ENCODE measurements at regions not wholly inside any gene's neighbourhood (a gene's known extent, or its start where the extent isn't known, plus 50 kb on each side); places are given as distances from the start of the nearest gene placed in this dataset.

DNA sequence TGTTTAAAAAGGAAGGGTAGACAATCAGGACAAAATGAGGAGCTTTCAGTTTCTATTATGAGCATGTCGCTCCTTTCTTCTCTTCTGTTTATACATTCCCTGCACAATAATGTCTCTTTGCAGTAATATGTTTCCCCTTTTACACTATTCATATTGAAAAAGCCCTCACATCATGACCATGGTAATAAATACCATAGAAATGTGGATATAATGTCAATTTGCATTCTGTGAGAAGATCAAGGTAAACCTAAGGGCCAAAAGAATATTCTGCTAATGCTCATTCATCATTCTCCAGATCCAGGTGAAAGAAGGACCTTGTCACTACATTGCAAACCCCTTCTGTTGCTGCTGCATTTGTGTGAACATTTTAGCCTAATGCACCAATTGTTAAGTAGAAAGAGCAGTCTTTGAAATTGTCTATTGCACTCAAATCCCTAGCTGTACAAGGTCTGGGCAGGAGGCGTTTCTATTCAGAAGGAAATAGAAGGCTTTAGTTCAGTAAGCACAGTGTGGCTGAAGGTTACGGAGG, 117.6 kb upstream of the SOX21 start:
- Histone ChIP-seq H3K4me2 (ENCODE audit: low read depth, low read length) (no peak overlapping the region), H4K20me1 (ENCODE audit: insufficient read depth, low read length) (no peaks in the 10 kb centered on the region), H3K9ac (ENCODE audit: low read depth, low read length) (no peak overlapping the region), H3K9me3 (ENCODE audit: control insufficient read depth, insufficient read depth, low read length) (no peaks in the 10 kb centered on the region), H3K18ac (ENCODE audit: low read depth, low read length) (no peak overlapping the region), H3K4me3 (ENCODE audit: insufficient read depth, low read depth, low read length) (no peak overlapping the region), H3K36me3 (ENCODE audit: control insufficient read depth, insufficient read depth, low read length) (no peaks in the 10 kb centered on the region), H3K9me1 (ENCODE audit: insufficient read depth, low read length) (no peaks in the 10 kb centered on the region), H3K56ac (ENCODE audit: extremely low read depth, insufficient read depth, low read length) (no peak overlapping the region), H3K14ac (replicated peaks; ENCODE audit: low read depth, low read length) (no peak overlapping the region), H2AFZ (replicated peaks; ENCODE audit: low read length, poor library complexity) (no peak overlapping the region), H2BK5ac (ENCODE audit: low read depth, low read length, poor library complexity, severe bottlenecking) (no peak overlapping the region), H2AK9ac (replicated peaks; ENCODE audit: low read depth, low read length, poor library complexity) (no peak overlapping the region), H2BK20ac (ENCODE audit: low read depth, low read length) (no peak overlapping the region), H4K91ac (ENCODE audit: insufficient read depth, low read depth, low read length) (no peak overlapping the region), H2BK15ac (ENCODE audit: low read depth, low read length) (no peak overlapping the region), H4K8ac (ENCODE audit: low read depth in 2 of 2, low read length in 2 of 2) (no peak overlapping the region), H3K27me3 (ENCODE audit: control insufficient read depth, insufficient read depth, low read length) (peaks cover 5% of the 10 kb centered on the region), H3K79me1 (ENCODE audit: low read depth in 1 of 2, low read length in 2 of 2) (no peaks in the 10 kb centered on the region), H4K5ac (ENCODE audit: low read depth, low read length) (no peak overlapping the region), H2BK120ac (ENCODE audit: low read depth, low read length) (no peak overlapping the region), H2AK5ac (ENCODE audit: low read depth, low read length) (no peak overlapping the region), H3K4ac (ENCODE audit: low read depth, low read length) (no peak overlapping the region), H3K23ac (ENCODE audit: low read depth, low read length) (no peak overlapping the region), H3K4me1 (ENCODE audit: control insufficient read depth, insufficient read depth, low read length) (no peaks in the 10 kb centered on the region), H3K27ac (ENCODE audit: insufficient read depth, low read length) (no peak overlapping the region)
- in situ Hi-C loops (cut with MboI; ENCODE audit: low sequenced_read_pairs) (no loop called here), dilution Hi-C loops (cut with HindIII; ENCODE audit: low sequenced_read_pairs, unreplicated experiment) (no loop called here), intact Hi-C loops (cut with micrococcal nuclease) (no loop called here)
- no CpG with 5 or more reads among the region's 3 CpGs for WGBS, 2 experiments (ENCODE audit: extremely low coverage in 2 of 2, insufficient read length in 1 of 2)
- ChIA-PET CTCF (interaction anchor here (0.6 kb wide), 1 partner anchor 13 kb away, joined by 3 read pairs; no protein-coding TSS in a partner anchor), POLR2A (ENCODE audit: unreplicated experiment) (no interaction called here)
- TF ChIP-seq NFE2L2 (IDR thresholded peaks at IDR 0.05; ENCODE audit: low read depth, low read length) (no peak), MXI1 (IDR thresholded peaks at IDR 0.05; ENCODE audit: borderline replicate concordance, low read depth, low read length) (no peak), POLR2A (IDR thresholded peaks at IDR 0.05; ENCODE audit: low read depth, low read length) (no peak), RFX5 (IDR thresholded peaks at IDR 0.05; ENCODE audit: low read depth, low read length) (no peak), RAD21 (IDR thresholded peaks at IDR 0.05; ENCODE audit: low read length) (no peak), MAFK (IDR thresholded peaks at IDR 0.05; ENCODE audit: low read depth, low read length) (no peak), FOS (IDR thresholded peaks at IDR 0.05; ENCODE audit: low read depth, low read length) (no peak), RCOR1 (IDR thresholded peaks at IDR 0.05; ENCODE audit: insufficient replicate concordance, low read length) (no peak), MAZ (IDR thresholded peaks at IDR 0.05; ENCODE audit: borderline replicate concordance, low read depth, low read length) (no peak), SMC3 (IDR thresholded peaks at IDR 0.05; ENCODE audit: low read depth, low read length) (no peak), CHD1 (IDR thresholded peaks at IDR 0.05; ENCODE audit: low read depth, low read length) (no peak), BHLHE40 (IDR thresholded peaks at IDR 0.05; ENCODE audit: low read depth, low read length) (no peak), CEBPB (IDR thresholded peaks at IDR 0.05; ENCODE audit: low read depth, low read length) (no peak)
- TF ChIP-seq, protein P1, sequence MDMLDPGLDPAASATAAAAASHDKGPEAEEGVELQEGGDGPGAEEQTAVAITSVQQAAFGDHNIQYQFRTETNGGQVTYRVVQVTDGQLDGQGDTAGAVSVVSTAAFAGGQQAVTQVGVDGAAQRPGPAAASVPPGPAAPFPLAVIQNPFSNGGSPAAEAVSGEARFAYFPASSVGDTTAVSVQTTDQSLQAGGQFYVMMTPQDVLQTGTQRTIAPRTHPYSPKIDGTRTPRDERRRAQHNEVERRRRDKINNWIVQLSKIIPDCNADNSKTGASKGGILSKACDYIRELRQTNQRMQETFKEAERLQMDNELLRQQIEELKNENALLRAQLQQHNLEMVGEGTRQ (IDR thresholded peaks at IDR 0.05; ENCODE audit: low read depth, low read length), result no peak
- TF ChIP-seq, protein P2, sequence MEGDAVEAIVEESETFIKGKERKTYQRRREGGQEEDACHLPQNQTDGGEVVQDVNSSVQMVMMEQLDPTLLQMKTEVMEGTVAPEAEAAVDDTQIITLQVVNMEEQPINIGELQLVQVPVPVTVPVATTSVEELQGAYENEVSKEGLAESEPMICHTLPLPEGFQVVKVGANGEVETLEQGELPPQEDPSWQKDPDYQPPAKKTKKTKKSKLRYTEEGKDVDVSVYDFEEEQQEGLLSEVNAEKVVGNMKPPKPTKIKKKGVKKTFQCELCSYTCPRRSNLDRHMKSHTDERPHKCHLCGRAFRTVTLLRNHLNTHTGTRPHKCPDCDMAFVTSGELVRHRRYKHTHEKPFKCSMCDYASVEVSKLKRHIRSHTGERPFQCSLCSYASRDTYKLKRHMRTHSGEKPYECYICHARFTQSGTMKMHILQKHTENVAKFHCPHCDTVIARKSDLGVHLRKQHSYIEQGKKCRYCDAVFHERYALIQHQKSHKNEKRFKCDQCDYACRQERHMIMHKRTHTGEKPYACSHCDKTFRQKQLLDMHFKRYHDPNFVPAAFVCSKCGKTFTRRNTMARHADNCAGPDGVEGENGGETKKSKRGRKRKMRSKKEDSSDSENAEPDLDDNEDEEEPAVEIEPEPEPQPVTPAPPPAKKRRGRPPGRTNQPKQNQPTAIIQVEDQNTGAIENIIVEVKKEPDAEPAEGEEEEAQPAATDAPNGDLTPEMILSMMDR (conservative IDR thresholded peaks at IDR 0.05; ENCODE audit: low read depth, low read length), result no peak
- TF ChIP-seq, protein P3, sequence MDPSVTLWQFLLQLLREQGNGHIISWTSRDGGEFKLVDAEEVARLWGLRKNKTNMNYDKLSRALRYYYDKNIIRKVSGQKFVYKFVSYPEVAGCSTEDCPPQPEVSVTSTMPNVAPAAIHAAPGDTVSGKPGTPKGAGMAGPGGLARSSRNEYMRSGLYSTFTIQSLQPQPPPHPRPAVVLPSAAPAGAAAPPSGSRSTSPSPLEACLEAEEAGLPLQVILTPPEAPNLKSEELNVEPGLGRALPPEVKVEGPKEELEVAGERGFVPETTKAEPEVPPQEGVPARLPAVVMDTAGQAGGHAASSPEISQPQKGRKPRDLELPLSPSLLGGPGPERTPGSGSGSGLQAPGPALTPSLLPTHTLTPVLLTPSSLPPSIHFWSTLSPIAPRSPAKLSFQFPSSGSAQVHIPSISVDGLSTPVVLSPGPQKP (IDR thresholded peaks at IDR 0.05; ENCODE audit: borderline replicate concordance, low read depth, low read length), result no peak
- no TSS peak for BruUV-seq (replicated peaks)
- DNase-seq, result no peak
- ATAC-seq (ENCODE audit: low read depth), result no peak
